DMS53 treated with DMSO at 0.1 percent for 48 hours (cell line): ENCODE measurements at regions not wholly inside any gene's neighbourhood (a gene's known extent, or its start where the extent isn't known, plus 50 kb on each side); places are given as distances from the start of the nearest gene placed in this dataset.
"Not testable (repeated sequence)": the region's sequence is repeated elsewhere in the genome, so short reads cannot be mapped to it uniquely, and the experiment has no call there.

Experiments used
- DNase-seq: peaks from one replicate; lab custom pipeline; 2025; ENCODE audit not compliant: unreplicated experiment; lab: John Stamatoyannopoulos, UW

DNA sequence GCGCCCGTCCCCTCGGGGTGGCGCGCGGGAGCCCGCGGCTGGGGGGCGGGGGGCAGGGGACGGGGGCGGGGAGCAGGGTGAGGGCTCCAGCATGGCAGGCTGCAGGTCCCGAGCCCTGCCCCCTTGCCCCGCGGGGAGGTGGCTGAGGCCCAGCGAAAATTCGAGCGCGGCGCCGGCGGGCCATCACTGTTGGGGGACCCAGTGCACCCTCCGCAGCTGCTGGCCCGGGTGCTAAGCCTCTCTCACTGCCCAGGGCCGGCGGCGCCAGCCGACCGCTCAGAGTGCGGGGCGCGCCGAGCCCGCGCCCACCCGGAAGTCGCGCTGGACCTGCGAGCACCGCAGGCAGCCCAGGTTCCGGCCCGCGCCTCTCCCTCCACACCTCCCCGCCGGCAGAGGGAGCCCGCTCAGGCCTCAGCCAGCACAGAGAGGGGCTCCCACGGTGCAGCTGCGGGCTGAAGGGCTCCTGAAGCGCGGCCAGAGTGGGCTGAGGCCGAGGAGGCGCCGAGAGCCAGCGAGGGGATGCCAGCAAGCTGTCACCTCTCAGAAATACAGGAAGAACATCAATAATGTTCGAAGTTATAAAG is 290.8 kb upstream of the PRSS16 start:
- DNase-seq: peak; percentile 41

DNA sequence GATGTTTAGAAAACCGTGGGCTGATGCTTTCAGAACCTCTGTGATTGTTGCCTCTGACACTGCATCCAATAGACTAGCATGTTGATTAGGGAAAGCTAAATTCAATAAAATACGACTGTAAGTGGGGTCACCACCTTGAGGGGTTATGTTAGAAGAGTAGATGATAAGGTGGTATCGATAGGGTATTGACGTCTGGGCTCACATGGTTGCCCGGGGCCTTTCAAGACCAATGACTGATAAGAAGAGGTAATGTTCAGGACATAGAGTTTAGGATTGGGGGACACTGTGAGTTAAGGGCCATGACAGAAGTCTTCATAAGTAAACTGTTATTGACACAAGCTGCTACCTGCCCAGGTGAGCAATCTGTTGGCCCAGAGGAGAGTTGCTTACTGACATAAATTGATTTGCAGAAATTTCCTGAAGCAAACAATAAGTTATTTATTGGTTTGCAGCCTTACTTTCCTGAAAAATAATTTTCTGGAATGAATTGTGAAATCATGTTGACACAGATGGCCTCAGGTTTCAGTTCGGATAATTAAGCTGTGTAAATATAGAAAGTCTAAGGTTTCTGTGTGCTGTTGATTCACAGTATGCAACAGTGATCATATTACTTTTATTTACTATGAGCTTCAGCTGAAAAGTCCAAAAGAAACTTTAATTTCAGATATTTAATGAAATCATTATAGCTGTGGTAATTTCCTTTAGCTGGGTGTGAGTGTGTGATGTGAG is 289.9 kb upstream of the PRSS16 start:
- DNase-seq: not testable (repeated sequence)

DNA sequence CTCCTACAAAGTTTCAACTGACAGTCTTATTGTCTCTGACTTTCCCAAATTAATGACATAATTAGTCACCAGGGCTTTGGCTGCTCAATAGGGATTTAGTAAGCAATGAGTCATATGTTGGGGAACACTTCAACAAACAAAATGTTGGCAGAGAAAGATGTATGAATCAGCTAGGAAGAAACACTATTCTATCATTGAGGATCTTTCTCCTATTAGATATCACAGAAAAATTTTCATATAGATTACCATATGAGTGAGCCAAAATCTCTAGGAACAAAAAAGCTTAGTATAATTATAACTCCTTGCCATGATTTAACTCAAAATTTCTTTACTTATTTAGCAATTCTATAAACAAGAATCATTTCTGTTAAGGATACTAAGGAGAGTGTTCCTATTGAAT is 286.3 kb upstream of the PRSS16 start:
- not testable (repeated sequence) for DNase-seq

DNA sequence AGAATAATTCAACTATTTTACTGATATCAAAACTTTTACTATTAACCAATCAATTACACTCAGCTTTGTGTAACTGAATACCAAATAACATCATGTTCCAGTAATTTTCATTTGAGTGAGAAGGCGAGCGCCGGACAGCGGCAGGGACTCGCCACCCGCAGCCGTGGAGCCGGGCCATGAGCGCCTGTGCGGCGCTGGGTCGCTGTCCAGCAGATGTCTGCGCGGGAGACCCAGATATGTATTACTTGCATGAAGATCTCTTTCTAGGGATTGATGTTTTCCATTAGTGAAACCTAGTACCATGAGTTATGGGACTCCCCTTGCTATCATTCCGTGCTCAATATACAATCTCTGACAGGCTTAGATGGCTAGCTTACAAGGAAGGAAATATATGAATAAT is 245.1 kb upstream of the PRSS16 start:
- DNase-seq: no peak

DNA sequence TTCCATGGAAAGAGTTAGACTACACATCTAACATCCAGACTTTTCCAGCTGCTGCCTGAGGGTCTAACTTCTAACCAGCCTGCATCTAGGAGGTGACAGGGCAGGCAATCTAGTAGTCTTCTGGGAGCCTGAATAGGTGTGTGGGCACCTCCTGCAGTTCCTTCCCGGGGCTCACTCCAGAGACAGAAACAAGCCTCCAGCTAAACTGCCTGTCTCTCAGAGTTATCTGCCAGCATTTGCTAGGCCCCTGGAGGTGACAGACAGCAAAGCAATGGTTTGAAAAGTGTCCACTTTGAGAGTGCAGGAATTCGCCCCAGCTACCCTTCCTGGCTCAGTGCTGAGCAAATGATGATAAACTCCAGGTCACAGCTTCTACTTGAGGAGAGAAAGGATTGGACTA is 240.5 kb upstream of the PRSS16 start:
- DNase-seq: no peak

DNA sequence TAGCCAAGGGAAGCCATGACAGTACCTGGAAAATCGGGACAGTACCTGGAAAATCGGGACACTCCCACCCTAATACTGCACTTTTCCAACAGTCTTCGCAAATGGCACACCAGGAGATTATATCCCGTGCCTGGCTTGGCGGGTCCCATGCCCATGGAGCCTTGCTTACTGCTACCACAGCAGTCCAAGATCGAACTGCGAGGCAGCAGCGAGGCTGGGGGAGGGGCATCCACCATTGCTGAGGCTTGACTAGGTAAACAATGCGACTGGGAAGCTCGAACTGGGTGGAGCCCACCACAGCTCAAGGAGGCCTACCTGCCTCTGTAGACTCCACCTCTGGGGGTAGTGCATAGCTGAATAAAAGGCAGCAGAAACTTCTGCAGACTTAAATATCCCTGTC is 238.9 kb upstream of the PRSS16 start:
- not testable (repeated sequence) for DNase-seq

DNA sequence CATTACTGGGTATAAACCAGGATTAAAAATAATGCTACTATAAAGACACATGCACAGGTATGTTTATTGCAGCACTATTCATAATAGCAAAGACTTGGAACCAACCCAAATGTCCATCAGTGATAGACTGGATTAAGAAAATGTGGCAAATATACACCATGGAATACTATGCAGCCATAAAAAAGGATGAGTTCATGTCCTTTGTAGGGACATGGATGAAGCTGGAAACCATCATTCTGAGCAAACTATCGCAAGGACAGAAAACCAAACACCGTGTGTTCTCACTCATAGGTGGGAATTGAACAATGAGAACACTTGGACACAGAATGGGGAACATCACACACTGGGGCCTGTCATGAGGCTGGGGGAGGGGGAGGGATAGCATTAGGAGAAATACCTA is 233.4 kb upstream of the PRSS16 start:
- DNase-seq: not testable (repeated sequence)

DNA sequence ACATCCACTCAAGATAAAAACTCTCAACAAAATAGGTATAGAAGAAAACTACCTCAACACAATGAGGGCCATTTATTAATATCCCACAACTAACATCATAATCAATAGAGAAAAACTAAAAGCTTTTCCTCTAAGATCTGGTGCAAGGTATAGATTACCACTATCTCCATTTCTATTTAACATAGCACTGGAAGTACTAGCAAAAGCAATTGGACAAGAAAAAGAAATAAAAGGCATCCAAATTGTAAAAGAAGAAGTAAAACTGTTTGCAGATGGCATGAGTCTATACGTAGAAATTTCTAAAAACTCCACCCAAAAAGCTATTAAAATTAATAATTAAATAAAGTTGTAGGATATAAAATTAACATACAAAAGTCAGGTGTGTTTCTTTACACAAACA is 230.8 kb upstream of the PRSS16 start:
- no peak for DNase-seq

DNA sequence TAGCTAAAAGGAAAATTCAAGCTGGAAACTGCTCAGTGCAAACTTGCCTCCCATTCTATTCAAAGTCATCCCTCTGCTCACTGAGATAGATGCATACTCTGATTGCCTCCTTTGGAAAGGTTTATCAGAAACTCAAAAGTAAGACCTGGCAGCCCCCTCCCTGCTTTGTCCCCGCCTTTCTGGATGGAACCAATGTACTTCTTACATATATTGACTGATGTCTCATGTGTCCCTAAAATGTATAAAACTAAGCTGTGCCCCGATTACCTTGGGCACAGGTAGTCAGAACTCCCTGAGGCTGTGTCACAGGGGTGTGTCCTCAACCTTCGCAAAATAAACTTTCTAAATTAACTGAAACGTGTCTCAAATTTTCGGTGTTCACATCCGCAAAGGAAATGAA is 229.1 kb upstream of the PRSS16 start:
- not testable (repeated sequence) for DNase-seq

DNA sequence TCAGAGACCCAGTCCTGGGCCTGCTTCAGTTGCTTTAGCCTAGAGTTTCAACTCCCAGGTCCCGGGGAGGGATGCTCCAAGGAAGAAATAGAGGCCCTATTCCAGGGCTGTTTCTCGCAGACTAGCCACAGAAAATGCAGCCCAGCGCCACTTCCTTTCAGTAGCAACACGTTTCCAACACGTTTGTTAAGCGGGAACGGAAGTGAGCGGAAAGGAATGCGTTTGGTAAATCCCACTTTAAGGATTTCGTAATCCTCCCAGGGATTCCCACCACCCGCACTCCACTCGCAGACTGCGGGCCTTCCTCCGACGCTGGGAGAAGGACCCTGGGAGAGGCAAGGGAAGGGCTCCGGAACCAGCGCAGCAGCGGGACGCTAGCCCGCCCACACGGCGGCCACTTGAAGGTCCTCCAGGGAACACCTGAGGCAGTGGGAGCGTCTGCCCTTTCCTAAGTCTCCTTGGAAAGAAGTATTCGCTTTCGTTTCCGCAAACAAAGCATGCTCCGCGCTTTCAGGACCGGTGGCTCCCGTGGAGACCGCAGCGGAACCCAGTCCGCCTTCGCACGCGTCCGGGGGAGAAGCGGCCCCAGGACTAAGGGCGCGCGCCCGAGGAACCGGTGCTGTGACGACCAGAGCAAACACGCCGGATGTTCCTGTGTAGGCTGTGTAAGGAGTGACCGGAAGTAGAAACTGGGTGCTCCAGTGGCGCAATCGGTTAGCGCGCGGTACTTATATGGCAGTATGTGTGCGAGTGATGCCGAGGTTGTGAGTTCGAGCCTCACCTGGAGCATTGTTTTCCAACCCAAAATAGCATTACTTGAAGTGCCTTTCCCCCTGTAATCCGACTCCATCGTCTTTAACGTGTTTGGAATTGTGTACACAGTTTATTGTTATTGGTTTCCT is 227.6 kb upstream of the PRSS16 start:
- DNase-seq: peak; percentile 88

DNA sequence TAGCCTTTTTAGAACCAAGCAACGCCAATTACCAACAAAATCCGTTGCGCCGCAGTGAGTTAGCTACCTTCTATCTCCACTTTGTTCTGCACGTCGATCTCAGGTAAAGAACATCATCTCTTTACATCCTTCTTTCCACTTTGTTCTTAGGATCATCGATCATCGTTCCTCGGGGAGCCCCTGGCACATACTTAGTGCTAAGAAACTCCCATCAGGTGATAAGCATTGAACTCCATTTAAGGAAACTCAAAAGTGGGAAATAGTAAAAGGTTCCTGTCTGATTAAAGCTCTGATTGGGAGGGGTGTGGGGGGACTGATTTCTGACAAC is 227.0 kb upstream of the PRSS16 start:
- DNase-seq: no peak

DNA sequence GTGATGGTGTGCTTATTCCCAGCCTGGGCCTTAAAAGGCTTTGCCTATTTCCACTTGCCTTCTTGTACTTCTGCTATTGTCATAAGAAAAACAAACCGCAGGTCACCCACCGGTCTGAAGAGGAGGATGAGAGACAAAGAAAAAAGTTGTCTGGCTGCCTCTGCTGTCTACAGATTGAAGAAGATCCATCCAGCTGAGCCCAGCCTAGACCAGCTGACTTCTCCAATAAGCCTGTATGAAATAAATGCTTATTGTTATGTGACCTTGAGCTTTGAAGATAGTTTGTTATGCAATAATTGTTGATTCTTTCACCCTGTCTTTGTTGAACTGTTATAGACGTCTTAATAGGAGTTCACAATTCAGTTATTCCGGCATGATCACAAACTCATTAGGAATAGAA is 223.8 kb upstream of the PRSS16 start:
- no peak for DNase-seq

DNA sequence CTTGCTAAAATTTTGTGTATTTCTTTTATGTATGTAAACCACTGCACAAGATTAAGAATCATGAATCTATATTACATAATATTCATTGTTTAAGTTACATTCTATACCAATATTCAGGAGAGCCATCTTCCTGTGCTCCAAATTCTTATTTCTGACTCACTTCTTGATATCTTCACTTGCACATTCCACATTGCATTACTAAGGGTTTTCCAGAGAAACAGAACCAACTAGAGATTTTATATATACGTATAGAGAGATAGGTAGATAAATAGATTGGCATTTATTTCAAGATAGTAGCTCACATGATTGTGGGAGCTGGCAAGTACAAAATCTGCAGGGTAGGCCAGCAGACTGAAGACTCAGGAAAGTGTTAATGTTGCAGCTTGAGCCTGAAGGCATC is 222.2 kb upstream of the PRSS16 start:
- DNase-seq: no peak

DNA sequence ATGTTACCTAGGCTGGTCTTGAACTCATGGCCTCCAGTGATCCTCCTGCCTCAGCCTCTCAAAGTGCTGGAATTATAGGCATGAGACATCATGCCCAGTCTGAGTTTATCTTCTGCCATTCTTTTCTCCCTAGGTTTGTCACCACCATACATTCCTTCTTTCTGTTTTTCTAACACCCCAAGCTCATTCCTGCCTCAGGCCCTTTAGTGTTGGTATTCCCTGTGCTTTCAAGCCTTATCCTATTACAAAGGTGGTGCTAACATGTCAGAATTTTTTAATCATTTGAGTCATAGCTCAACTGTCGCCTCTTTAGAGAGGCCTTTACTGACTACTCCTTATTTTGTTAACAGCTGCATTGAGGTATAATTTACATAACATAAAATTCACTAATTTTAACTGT is 221.1 kb upstream of the PRSS16 start:
- DNase-seq: no peak

DNA sequence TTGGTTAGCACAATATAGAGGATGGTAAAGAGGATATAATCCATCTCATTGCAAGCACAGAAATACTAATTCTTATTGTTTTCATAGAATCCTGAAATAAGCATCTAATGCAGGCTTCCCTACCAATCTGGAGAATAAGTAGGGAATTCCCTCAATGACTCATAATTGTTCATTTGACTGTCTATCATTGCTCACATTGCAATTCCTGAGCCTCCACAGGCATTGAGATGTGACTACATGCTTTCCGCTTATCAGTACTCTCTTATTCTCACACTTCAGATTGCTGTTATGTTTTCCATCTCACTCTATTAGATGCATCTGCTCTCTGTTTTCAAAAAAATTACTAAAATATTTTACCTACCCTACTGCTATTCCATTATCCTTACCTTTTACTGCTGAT is 216.2 kb upstream of the PRSS16 start:
- DNase-seq: peak; percentile 16

DNA sequence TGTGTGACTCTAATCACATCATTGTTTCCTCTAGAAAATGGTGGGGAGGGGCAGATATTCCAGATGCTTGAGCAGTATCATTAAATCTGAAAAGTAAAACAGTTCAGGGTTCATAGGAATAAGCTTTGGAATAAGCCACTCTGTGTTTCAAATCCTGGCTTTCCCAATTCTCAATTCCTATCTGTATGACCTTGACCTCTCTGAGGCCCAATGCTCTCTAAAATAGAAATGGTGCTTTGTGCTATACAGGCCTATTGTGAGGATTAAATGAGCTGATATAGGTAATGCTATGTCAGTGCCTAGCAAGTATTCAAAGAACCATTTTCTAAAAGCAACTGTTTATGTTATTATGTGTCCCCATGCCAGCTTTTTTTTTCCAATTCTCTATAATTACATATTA is 209.0 kb upstream of the PRSS16 start:
- DNase-seq: no peak

DNA sequence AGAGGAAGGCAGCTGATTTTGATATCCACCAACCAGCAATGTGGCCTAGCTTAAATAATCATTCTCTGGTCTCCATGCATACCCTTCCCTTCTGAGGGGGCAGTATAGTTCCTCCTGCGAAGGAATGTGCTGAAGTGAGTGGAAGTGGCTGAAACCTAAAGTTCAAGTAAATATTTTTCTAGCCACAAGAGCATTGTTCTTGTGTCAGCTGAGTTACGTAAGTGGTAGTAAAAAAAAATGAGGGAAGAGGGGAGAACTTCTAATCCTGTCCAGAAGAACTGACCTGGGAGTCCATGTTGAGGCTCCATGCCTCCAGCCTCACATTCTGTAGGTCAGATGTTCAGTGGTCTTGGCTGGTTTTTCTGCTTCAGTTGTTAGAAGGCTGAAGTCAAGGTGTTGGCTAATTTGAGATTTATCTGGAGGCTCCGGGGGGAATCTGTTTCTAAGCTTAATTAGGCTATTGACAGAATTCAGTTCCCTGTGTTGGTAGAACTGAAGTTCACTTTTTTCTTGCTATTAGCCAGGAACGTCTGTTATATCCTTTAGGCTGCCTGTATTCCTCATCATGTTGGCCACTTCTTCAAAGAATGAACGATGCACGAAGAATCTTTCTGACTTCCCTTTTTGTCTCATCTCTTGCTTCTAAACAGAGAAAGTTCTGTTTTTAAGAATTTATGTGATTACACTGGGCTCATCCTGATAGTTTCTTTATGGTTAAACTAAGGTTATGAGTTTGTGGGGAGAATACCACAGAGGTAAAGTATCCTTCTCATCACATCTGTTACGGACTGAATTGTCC is 207.1 kb upstream of the PRSS16 start:
- DNase-seq: no peak

DNA sequence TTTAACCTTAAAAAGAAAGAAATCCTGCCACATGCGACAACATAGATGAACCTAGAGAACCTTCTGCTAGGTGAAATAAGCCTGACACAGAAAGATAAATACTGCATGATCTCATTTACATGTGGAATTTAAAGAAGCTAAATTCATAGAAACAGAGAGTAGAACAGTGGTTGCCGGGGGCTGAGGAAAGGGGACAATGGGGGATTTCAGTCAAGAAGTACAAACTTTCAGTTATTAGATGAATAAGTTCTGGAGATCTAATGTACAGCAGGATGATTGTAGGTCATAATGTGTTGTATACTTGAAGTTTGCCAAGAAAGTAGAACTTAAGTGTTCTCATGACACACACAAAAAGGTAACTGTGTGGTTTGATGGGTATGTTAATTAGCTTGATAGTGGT is 204.3 kb upstream of the PRSS16 start:
- DNase-seq: no peak

DNA sequence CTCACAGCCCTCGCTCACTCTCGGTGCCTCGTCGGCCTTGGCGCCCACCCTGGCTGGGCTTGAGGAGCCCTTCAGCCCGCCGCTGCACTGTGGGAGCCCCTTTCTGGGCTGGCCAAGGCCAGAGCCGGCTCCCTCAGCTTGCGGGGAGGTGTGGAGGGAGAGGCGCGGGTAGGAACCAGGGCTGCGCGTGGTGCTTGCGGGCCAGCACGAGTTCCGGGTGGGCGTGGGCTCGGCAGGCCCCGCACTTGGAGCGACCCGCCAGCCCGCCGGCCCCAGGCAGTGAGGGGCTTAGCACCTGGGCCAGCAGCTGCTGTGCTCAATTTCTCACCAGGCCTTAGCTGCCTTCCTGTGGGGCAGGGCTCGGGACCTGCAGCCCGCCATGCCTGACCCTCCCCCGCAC is 202.4 kb upstream of the PRSS16 start:
- DNase-seq: not testable (repeated sequence)

DNA sequence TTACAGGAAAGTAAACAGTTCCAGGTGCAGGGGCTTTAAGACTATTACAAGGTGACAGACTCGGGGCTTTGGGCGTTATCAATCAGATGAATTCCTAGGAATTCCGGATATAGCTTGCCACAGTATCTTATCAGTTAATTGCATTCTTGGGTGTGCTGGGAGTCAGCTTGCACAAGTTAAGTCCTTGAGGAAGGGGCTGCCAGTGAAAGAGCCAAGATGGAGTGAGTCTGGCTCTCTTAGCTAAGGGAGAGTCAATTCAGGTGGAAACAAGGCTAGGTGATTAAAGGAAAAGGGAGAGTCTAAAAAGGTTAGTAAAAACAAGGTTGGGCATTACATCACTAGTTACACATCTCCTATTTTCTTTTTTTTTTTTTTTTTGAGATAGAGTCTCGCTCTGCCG is 199.8 kb upstream of the PRSS16 start:
- not testable (repeated sequence) for DNase-seq
